Chondrocyte (in vitro differentiated cells): ENCODE measurements at regions not wholly inside any gene's neighbourhood (a gene's known extent, or its start where the extent isn't known, plus 50 kb on each side); places are given as distances from the start of the nearest gene placed in this dataset.

Experiments used
- DNase-seq: peaks from one replicate; pipeline ENCODE4 v3.0.0; 2021; ENCODE audit warnings: mixed read lengths, low spot score
- H3K27ac Mint-ChIP-seq: one replicate; pipeline ENCODE4 v1.8.0; 2021; ENCODE audit warnings: mild to moderate bottlenecking, moderate library complexity, mixed read lengths; ENCODE audit not compliant: unreplicated experiment
- H3K27me3 Mint-ChIP-seq: 2 replicates; pipeline ENCODE4 v1.8.0; 2021; ENCODE audit warnings: low read depth, mixed read lengths
- H3K36me3 Mint-ChIP-seq: 2 replicates; pipeline ENCODE4 v1.8.0; 2021; ENCODE audit warnings: low read depth, mixed read lengths
- H3K4me1 Mint-ChIP-seq: 2 replicates; pipeline ENCODE4 v1.8.0; 2021; ENCODE audit warnings: low read depth, mild to moderate bottlenecking, mixed read lengths
- H3K4me3 Mint-ChIP-seq: one replicate; pipeline ENCODE4 v1.8.0; 2021; ENCODE audit warnings: mild to moderate bottlenecking, moderate library complexity, mixed read lengths; ENCODE audit not compliant: unreplicated experiment
- H3K9me3 Mint-ChIP-seq: 2 replicates; pipeline ENCODE4 v1.8.0; 2021; ENCODE audit warnings: low read depth, mixed read lengths
- TF ChIP-seq, protein P1 (sequence below): fragments of 200-600 bp; sonication (generic); IDR thresholded peaks from 2 replicates; pipeline ENCODE4 v1.5.0; 2021; ENCODE audit warnings: antibody characterized with exemption, mild to moderate bottlenecking, moderate library complexity

- H3K27me3 Mint-ChIP-seq: peaks cover 4% of the 10 kb centered on the region
- no peaks in the 10 kb centered on the region for H3K36me3 Mint-ChIP-seq
- DNase-seq: no peak
- no peaks in the 10 kb centered on the region for H3K4me1 Mint-ChIP-seq
- peaks cover 8% of the 10 kb centered on the region for H3K9me3 Mint-ChIP-seq
- H3K27ac Mint-ChIP-seq: no peak overlapping the region
- TF ChIP-seq, protein P1, sequence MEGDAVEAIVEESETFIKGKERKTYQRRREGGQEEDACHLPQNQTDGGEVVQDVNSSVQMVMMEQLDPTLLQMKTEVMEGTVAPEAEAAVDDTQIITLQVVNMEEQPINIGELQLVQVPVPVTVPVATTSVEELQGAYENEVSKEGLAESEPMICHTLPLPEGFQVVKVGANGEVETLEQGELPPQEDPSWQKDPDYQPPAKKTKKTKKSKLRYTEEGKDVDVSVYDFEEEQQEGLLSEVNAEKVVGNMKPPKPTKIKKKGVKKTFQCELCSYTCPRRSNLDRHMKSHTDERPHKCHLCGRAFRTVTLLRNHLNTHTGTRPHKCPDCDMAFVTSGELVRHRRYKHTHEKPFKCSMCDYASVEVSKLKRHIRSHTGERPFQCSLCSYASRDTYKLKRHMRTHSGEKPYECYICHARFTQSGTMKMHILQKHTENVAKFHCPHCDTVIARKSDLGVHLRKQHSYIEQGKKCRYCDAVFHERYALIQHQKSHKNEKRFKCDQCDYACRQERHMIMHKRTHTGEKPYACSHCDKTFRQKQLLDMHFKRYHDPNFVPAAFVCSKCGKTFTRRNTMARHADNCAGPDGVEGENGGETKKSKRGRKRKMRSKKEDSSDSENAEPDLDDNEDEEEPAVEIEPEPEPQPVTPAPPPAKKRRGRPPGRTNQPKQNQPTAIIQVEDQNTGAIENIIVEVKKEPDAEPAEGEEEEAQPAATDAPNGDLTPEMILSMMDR: no peak
- no peak overlapping the region for H3K4me3 Mint-ChIP-seq
Observed at GRCh38 chr18:27449104-27449503, 264.0 kb upstream of the CHST9 start.

GRCh38 chr18:27447930-27448329 lies 262.8 kb upstream of the CHST9 start:
- H3K36me3 Mint-ChIP-seq: no peaks in the 10 kb centered on the region
- peaks cover 8% of the 10 kb centered on the region for H3K9me3 Mint-ChIP-seq
- no peak overlapping the region for H3K4me3 Mint-ChIP-seq

DNA sequence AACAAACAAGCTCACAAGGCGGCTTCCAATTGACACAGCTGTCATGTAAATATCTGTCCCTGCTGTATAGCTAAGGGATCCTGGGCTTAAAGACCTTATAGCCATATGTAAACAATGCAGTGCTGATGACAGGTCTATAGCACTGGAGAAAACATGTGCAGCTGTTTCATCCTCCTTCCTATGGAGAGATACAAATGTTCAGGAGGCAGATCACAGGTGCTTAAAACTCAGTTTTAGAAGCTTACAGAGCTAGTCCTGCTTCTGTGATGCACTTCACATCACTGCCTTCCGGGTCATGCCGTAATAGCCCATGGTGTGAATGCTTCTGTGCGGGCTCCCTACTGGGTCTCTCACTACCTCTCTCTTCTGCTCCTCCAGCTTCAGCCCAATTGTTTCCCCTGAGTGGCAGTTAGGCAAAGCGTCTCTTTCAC lies 262.4 kb upstream of the CHST9 start:
- H3K4me3 Mint-ChIP-seq: no peak overlapping the region
- H3K9me3 Mint-ChIP-seq: peaks cover 12% of the 10 kb centered on the region
- H3K27ac Mint-ChIP-seq: no peak overlapping the region
- H3K36me3 Mint-ChIP-seq: no peaks in the 10 kb centered on the region
- DNase-seq: no peak
- H3K4me1 Mint-ChIP-seq: no peaks in the 10 kb centered on the region
- H3K27me3 Mint-ChIP-seq: peaks cover 4% of the 10 kb centered on the region
- TF ChIP-seq, protein P1: no peak

More at GRCh38 chr18:27447930-27448329, 262.8 kb upstream of the CHST9 start:
- no peak for DNase-seq
- Mint-ChIP-seq H3K4me1 (no peaks in the 10 kb centered on the region), H3K27me3 (peaks cover 4% of the 10 kb centered on the region), H3K27ac (no peak overlapping the region)
- TF ChIP-seq, protein P1: no peak

DNA sequence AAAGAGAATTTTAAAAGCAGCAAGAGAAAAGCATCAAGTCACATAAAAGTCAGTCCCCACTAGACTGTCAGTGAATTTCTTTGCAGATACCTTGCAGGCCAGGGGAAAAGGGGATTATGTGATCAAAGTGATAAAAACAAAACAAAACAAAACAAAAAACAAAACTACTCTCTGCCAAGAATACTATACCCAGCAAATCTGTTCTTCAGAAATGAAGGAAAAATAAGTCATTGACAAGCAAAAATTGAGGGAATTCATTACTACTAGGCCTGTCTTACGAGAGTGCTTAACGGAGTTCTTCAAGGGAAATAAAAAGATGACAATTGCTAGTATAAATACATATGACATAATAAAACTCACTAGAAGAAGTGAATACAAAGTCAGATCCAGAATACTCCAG lies 245.5 kb upstream of the CHST9 start:
- TF ChIP-seq, protein P1: no peak
- H3K27me3 Mint-ChIP-seq: peaks cover 22% of the 10 kb centered on the region

GRCh38 chr18:27428716-27429475 lies 243.8 kb upstream of the CHST9 start:
- no peak for DNase-seq

More for the DNA sequence above, 245.5 kb upstream of the CHST9 start:
- Mint-ChIP-seq H3K4me1 (no peaks in the 10 kb centered on the region), H3K27ac (no peak overlapping the region), H3K9me3 (peaks cover 15% of the 10 kb centered on the region), H3K36me3 (no peaks in the 10 kb centered on the region), H3K4me3 (no peak overlapping the region)
- DNase-seq: no peak

More at GRCh38 chr18:27428716-27429475, 243.8 kb upstream of the CHST9 start:
- Mint-ChIP-seq H3K36me3 (no peaks in the 10 kb centered on the region), H3K27me3 (peaks cover 20% of the 10 kb centered on the region), H3K27ac (no peak overlapping the region), H3K4me1 (no peaks in the 10 kb centered on the region), H3K9me3 (peaks cover 15% of the 10 kb centered on the region), H3K4me3 (no peak overlapping the region)
- TF ChIP-seq, protein P1: no peak
